ENCODE measurements at regions not wholly inside any gene's neighbourhood (a gene's known extent, or its start where the extent isn't known, plus 50 kb on each side); places are given as distances from the start of the nearest gene placed in this dataset.

GRCh38 chr7:132653366-132653930 lies 77.2 kb upstream of the PLXNA4 start:
- no peak overlapping the region for H2BK5ac ChIP-seq (ENCODE audit: low read length)
- no CpG with 5 or more reads among the region's 4 CpGs for WGBS (ENCODE audit: extremely low coverage, insufficient coverage, low lambda C conversion rate)
- H4K8ac ChIP-seq (ENCODE audit: low read depth, low read length), result no peak overlapping the region
- no peaks in the 10 kb centered on the region for H3K79me2 ChIP-seq (ENCODE audit: control insufficient read depth, insufficient read depth, low read length)
- H3K27ac ChIP-seq (ENCODE audit: low read depth, low read length), result no peak overlapping the region
- no peak for DNase-seq
- no peak overlapping the region for H3K4ac ChIP-seq (ENCODE audit: low read depth, low read length)
- no peaks in the 10 kb centered on the region for H3K27me3 ChIP-seq (ENCODE audit: insufficient read depth, low read length, poor library complexity)
- no peaks in the 10 kb centered on the region for H3K36me3 ChIP-seq (ENCODE audit: control insufficient read depth, insufficient read depth, low read length)
- H3K23ac ChIP-seq (ENCODE audit: low read length), result no peak overlapping the region
- H2BK120ac ChIP-seq (ENCODE audit: low read depth, low read length), result no peak overlapping the region
- no peak overlapping the region for H2BK15ac ChIP-seq (replicated peaks; ENCODE audit: low read depth)
- peaks cover 4% of the 10 kb centered on the region for H3K4me1 ChIP-seq (ENCODE audit: control insufficient read depth, low read depth, low read length)
- no peaks in the 10 kb centered on the region for H3K79me1 ChIP-seq (ENCODE audit: low read length)
- H4K5ac ChIP-seq (ENCODE audit: low read length), result no peak overlapping the region
- no peak overlapping the region for H3K18ac ChIP-seq (ENCODE audit: low read length)
- no peak overlapping the region for H3K56ac ChIP-seq (ENCODE audit: low read length)
- H3K4me3 ChIP-seq (ENCODE audit: low read length), result no peak overlapping the region
- H3K9ac ChIP-seq (ENCODE audit: low read length), result no peak overlapping the region
- no peak overlapping the region for H2AK5ac ChIP-seq (ENCODE audit: low read length)
- no peak overlapping the region for H3K4me2 ChIP-seq (ENCODE audit: low read length)

- no peak overlapping the region for H3K4me3 ChIP-seq (ENCODE audit: low read length)
- no peak overlapping the region for H3K9ac ChIP-seq (ENCODE audit: low read length)
- no peak overlapping the region for H2BK5ac ChIP-seq (ENCODE audit: low read length)
- H2AK5ac ChIP-seq (ENCODE audit: low read length), result no peak overlapping the region
- H3K23ac ChIP-seq (ENCODE audit: low read length), result no peak overlapping the region
- no peak overlapping the region for H2BK15ac ChIP-seq (replicated peaks; ENCODE audit: low read depth)
- H2BK120ac ChIP-seq (ENCODE audit: low read depth, low read length), result no peak overlapping the region
- no peaks in the 10 kb centered on the region for H3K79me1 ChIP-seq (ENCODE audit: low read length)
- H3K36me3 ChIP-seq (ENCODE audit: control insufficient read depth, insufficient read depth, low read length), result no peaks in the 10 kb centered on the region
- H3K4ac ChIP-seq (ENCODE audit: low read depth, low read length), result no peak overlapping the region
- H3K18ac ChIP-seq (ENCODE audit: low read length), result no peak overlapping the region
- no peak overlapping the region for H4K5ac ChIP-seq (ENCODE audit: low read length)
- no peak overlapping the region for H3K4me2 ChIP-seq (ENCODE audit: low read length)
- DNase-seq, result no peak
- no peak overlapping the region for H3K56ac ChIP-seq (ENCODE audit: low read length)
- H3K27ac ChIP-seq (ENCODE audit: low read depth, low read length), result no peak overlapping the region
- no peaks in the 10 kb centered on the region for H3K27me3 ChIP-seq (ENCODE audit: insufficient read depth, low read length, poor library complexity)
- no peaks in the 10 kb centered on the region for H3K79me2 ChIP-seq (ENCODE audit: control insufficient read depth, insufficient read depth, low read length)
- H4K8ac ChIP-seq (ENCODE audit: low read depth, low read length), result no peak overlapping the region
- WGBS (ENCODE audit: extremely low coverage, insufficient coverage, low lambda C conversion rate), result no CpG with 5 or more reads among the region's 1 CpG
- peaks cover 4% of the 10 kb centered on the region for H3K4me1 ChIP-seq (ENCODE audit: control insufficient read depth, low read depth, low read length)
Observed at GRCh38 chr7:132652507-132652906, 76.2 kb upstream of the PLXNA4 start.

GRCh38 chr7:132650498-132650897 lies 74.2 kb upstream of the PLXNA4 start:
- peak; percentile 97 for DNase-seq
- no peak overlapping the region for H3K56ac ChIP-seq (ENCODE audit: low read length)
- H3K79me1 ChIP-seq (ENCODE audit: low read length), result no peaks in the 10 kb centered on the region
- no peaks in the 10 kb centered on the region for H3K27me3 ChIP-seq (ENCODE audit: insufficient read depth, low read length, poor library complexity)
- no peak overlapping the region for H3K4ac ChIP-seq (ENCODE audit: low read depth, low read length)
- no peak overlapping the region for H2BK15ac ChIP-seq (replicated peaks; ENCODE audit: low read depth)
- no CpG with 5 or more reads among the region's 3 CpGs for WGBS (ENCODE audit: extremely low coverage, insufficient coverage, low lambda C conversion rate)
- no peak overlapping the region for H4K8ac ChIP-seq (ENCODE audit: low read depth, low read length)
- H3K79me2 ChIP-seq (ENCODE audit: control insufficient read depth, insufficient read depth, low read length), result no peaks in the 10 kb centered on the region
- H2AK5ac ChIP-seq (ENCODE audit: low read length), result no peak overlapping the region
- no peaks in the 10 kb centered on the region for H3K36me3 ChIP-seq (ENCODE audit: control insufficient read depth, insufficient read depth, low read length)
- no peak overlapping the region for H3K4me2 ChIP-seq (ENCODE audit: low read length)
- H2BK5ac ChIP-seq (ENCODE audit: low read length), result no peak overlapping the region
- H3K27ac ChIP-seq (ENCODE audit: low read depth, low read length), result no peak overlapping the region
- H3K4me1 ChIP-seq (ENCODE audit: control insufficient read depth, low read depth, low read length), result no peaks in the 10 kb centered on the region
- no peak overlapping the region for H4K5ac ChIP-seq (ENCODE audit: low read length)
- no peak overlapping the region for H3K23ac ChIP-seq (ENCODE audit: low read length)
- no peak overlapping the region for H3K4me3 ChIP-seq (ENCODE audit: low read length)
- no peak overlapping the region for H2BK120ac ChIP-seq (ENCODE audit: low read depth, low read length)
- H3K18ac ChIP-seq (ENCODE audit: low read length), result no peak overlapping the region
- no peak overlapping the region for H3K9ac ChIP-seq (ENCODE audit: low read length)

- no peaks in the 10 kb centered on the region for H3K4me1 ChIP-seq (ENCODE audit: control insufficient read depth, low read depth, low read length)
- H3K79me1 ChIP-seq (ENCODE audit: low read length), result no peaks in the 10 kb centered on the region
- no peak overlapping the region for H2BK120ac ChIP-seq (ENCODE audit: low read depth, low read length)
- no peak overlapping the region for H3K4me2 ChIP-seq (ENCODE audit: low read length)
- H2BK15ac ChIP-seq (replicated peaks; ENCODE audit: low read depth), result no peak overlapping the region
- H3K27me3 ChIP-seq (ENCODE audit: insufficient read depth, low read length, poor library complexity), result no peaks in the 10 kb centered on the region
- DNase-seq, result no peak
- H3K23ac ChIP-seq (ENCODE audit: low read length), result no peak overlapping the region
- no peak overlapping the region for H3K4ac ChIP-seq (ENCODE audit: low read depth, low read length)
- H4K8ac ChIP-seq (ENCODE audit: low read depth, low read length), result no peak overlapping the region
- no peak overlapping the region for H2AK5ac ChIP-seq (ENCODE audit: low read length)
- WGBS (ENCODE audit: extremely low coverage, insufficient coverage, low lambda C conversion rate), result no CpG with 5 or more reads among the region's 1 CpG
- no peak overlapping the region for H3K9ac ChIP-seq (ENCODE audit: low read length)
- no peaks in the 10 kb centered on the region for H3K79me2 ChIP-seq (ENCODE audit: control insufficient read depth, insufficient read depth, low read length)
- no peaks in the 10 kb centered on the region for H3K36me3 ChIP-seq (ENCODE audit: control insufficient read depth, insufficient read depth, low read length)
- H2BK5ac ChIP-seq (ENCODE audit: low read length), result no peak overlapping the region
- no peak overlapping the region for H3K4me3 ChIP-seq (ENCODE audit: low read length)
- H4K5ac ChIP-seq (ENCODE audit: low read length), result no peak overlapping the region
- no peak overlapping the region for H3K27ac ChIP-seq (ENCODE audit: low read depth, low read length)
- H3K56ac ChIP-seq (ENCODE audit: low read length), result no peak overlapping the region
- H3K18ac ChIP-seq (ENCODE audit: low read length), result no peak overlapping the region
Observed at GRCh38 chr7:132647311-132647710, 71.0 kb upstream of the PLXNA4 start.

GRCh38 chr7:132646052-132646451 lies 69.8 kb upstream of the PLXNA4 start:
- Histone ChIP-seq H3K4me1 (ENCODE audit: control insufficient read depth, low read depth, low read length) (no peaks in the 10 kb centered on the region), H3K27me3 (ENCODE audit: insufficient read depth, low read length, poor library complexity) (no peaks in the 10 kb centered on the region), H3K27ac (ENCODE audit: low read depth, low read length) (no peak overlapping the region), H3K4ac (ENCODE audit: low read depth, low read length) (no peak overlapping the region), H2BK15ac (replicated peaks; ENCODE audit: low read depth) (no peak overlapping the region), H3K79me2 (ENCODE audit: control insufficient read depth, insufficient read depth, low read length) (no peaks in the 10 kb centered on the region), H3K4me2 (ENCODE audit: low read length) (no peak overlapping the region), H3K79me1 (ENCODE audit: low read length) (no peaks in the 10 kb centered on the region), H3K56ac (ENCODE audit: low read length) (no peak overlapping the region), H4K5ac (ENCODE audit: low read length) (no peak overlapping the region), H2BK120ac (ENCODE audit: low read depth, low read length) (no peak overlapping the region), H3K36me3 (ENCODE audit: control insufficient read depth, insufficient read depth, low read length) (no peaks in the 10 kb centered on the region), H2BK5ac (ENCODE audit: low read length) (no peak overlapping the region), H3K23ac (ENCODE audit: low read length) (no peak overlapping the region), H4K8ac (ENCODE audit: low read depth, low read length) (no peak overlapping the region), H3K18ac (ENCODE audit: low read length) (no peak overlapping the region), H2AK5ac (ENCODE audit: low read length) (no peak overlapping the region), H3K9ac (ENCODE audit: low read length) (no peak overlapping the region), H3K4me3 (ENCODE audit: low read length) (no peak overlapping the region)
- WGBS (ENCODE audit: extremely low coverage, insufficient coverage, low lambda C conversion rate), result no CpG with 5 or more reads among the region's 5 CpGs
- DNase-seq, result peak; percentile 49

GRCh38 chr7:132643302-132643701 lies 67.0 kb upstream of the PLXNA4 start:
- Histone ChIP-seq H3K56ac (ENCODE audit: low read length) (no peak overlapping the region), H3K4me1 (ENCODE audit: control insufficient read depth, low read depth, low read length) (no peaks in the 10 kb centered on the region), H3K79me1 (ENCODE audit: low read length) (no peaks in the 10 kb centered on the region), H3K9ac (ENCODE audit: low read length) (no peak overlapping the region), H3K4me2 (ENCODE audit: low read length) (no peak overlapping the region), H3K36me3 (ENCODE audit: control insufficient read depth, insufficient read depth, low read length) (no peaks in the 10 kb centered on the region), H3K27ac (ENCODE audit: low read depth, low read length) (no peak overlapping the region), H3K79me2 (ENCODE audit: control insufficient read depth, insufficient read depth, low read length) (no peaks in the 10 kb centered on the region), H3K4me3 (ENCODE audit: low read length) (no peak overlapping the region), H2AK5ac (ENCODE audit: low read length) (no peak overlapping the region), H3K27me3 (ENCODE audit: insufficient read depth, low read length, poor library complexity) (no peaks in the 10 kb centered on the region), H2BK120ac (ENCODE audit: low read depth, low read length) (no peak overlapping the region), H2BK15ac (replicated peaks; ENCODE audit: low read depth) (no peak overlapping the region), H4K8ac (ENCODE audit: low read depth, low read length) (no peak overlapping the region), H4K5ac (ENCODE audit: low read length) (no peak overlapping the region), H3K18ac (ENCODE audit: low read length) (peak overlapping the region; percentile 11), H3K4ac (ENCODE audit: low read depth, low read length) (no peak overlapping the region), H3K23ac (ENCODE audit: low read length) (no peak overlapping the region), H2BK5ac (ENCODE audit: low read length) (no peak overlapping the region)
- DNase-seq, result peak; percentile 64
- WGBS (ENCODE audit: extremely low coverage, insufficient coverage, low lambda C conversion rate), result no CpG with 5 or more reads among the region's 5 CpGs

Measured in mesendoderm (in vitro differentiated cells).